ENCODE measurements at regions not wholly inside any gene's neighbourhood (a gene's known extent, or its start where the extent isn't known, plus 50 kb on each side); places are given as distances from the start of the nearest gene placed in this dataset.
"Not testable (repeated sequence)": the region's sequence is repeated elsewhere in the genome, so short reads cannot be mapped to it uniquely, and the experiment has no call there.

DNA sequence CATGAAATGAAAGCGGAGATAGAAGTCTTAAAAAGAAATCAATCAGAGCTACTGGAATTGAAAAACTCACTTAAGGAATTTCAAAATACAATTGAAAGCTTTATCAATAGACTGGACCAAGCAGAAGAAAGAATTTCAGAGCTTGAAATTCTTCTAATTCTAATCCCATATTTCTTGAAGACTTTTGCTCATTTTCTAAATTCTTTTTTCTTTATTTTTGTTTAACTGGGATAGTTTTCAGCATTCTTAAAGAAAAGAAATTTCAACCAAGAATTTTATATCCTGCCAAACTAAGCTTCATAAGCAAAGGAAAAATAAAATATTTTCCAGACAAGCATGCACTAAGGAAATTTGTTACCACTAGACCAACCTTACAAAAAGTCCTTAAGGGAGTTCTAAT, 80.2 kb upstream of the BMAL1 start:
- TF ChIP-seq, protein P1, sequence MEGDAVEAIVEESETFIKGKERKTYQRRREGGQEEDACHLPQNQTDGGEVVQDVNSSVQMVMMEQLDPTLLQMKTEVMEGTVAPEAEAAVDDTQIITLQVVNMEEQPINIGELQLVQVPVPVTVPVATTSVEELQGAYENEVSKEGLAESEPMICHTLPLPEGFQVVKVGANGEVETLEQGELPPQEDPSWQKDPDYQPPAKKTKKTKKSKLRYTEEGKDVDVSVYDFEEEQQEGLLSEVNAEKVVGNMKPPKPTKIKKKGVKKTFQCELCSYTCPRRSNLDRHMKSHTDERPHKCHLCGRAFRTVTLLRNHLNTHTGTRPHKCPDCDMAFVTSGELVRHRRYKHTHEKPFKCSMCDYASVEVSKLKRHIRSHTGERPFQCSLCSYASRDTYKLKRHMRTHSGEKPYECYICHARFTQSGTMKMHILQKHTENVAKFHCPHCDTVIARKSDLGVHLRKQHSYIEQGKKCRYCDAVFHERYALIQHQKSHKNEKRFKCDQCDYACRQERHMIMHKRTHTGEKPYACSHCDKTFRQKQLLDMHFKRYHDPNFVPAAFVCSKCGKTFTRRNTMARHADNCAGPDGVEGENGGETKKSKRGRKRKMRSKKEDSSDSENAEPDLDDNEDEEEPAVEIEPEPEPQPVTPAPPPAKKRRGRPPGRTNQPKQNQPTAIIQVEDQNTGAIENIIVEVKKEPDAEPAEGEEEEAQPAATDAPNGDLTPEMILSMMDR (IDR thresholded peaks at IDR 0.05) = not testable (repeated sequence)
- TF ChIP-seq POLR2A (IDR thresholded peaks at IDR 0.05) = not testable (repeated sequence)

Data from vagina (tissue), 2 donors.